H9 (cell line): ENCODE measurements at regions not wholly inside any gene's neighbourhood (a gene's known extent, or its start where the extent isn't known, plus 50 kb on each side); places are given as distances from the start of the nearest gene placed in this dataset.

Source experiments
- DNase-seq: peaks from one replicate; pipeline ENCODE4 v3.0.0-alpha.2; 2017
- H2AFZ ChIP-seq: one replicate; pipeline ENCODE4 v1.6.1; 2013; ENCODE audit warnings: mild to moderate bottlenecking, low read length, control low read depth, moderate library complexity
- H2AK5ac ChIP-seq: 2 replicates; pipeline ENCODE4 v1.6.1; 2013; ENCODE audit warnings: low read length, control low read depth, mixed read lengths; ENCODE audit not compliant: insufficient read length
- H2BK120ac ChIP-seq: one replicate; pipeline ENCODE4 v1.6.1; 2013; ENCODE audit warnings: low read depth, mild to moderate bottlenecking, low read length, control low read depth, inconsistent platforms; ENCODE audit not compliant: poor library complexity, severe bottlenecking
- H2BK12ac ChIP-seq: 2 replicates; pipeline ENCODE4 v1.6.1; 2013; ENCODE audit warnings: low read length, control low read depth, mixed read lengths, low read depth; ENCODE audit not compliant: insufficient read length
- H2BK15ac ChIP-seq: 2 replicates; pipeline ENCODE4 v1.6.1; 2013; ENCODE audit warnings: low read depth, low read length, control low read depth
- H2BK20ac ChIP-seq: one replicate; pipeline ENCODE4 v1.6.1; 2013; ENCODE audit warnings: low read depth, mild to moderate bottlenecking, low read length, control low read depth, inconsistent platforms; ENCODE audit not compliant: poor library complexity, severe bottlenecking
- H2BK5ac ChIP-seq: 2 replicates; pipeline ENCODE4 v1.6.1; 2013; ENCODE audit warnings: low read length, control low read depth, mixed read lengths; ENCODE audit not compliant: insufficient read length
- H3K14ac ChIP-seq: 2 replicates; pipeline ENCODE4 v1.6.1; 2013; ENCODE audit warnings: low read length, control low read depth; ENCODE audit not compliant: insufficient read depth
- H3K18ac ChIP-seq: 2 replicates; pipeline ENCODE4 v1.6.1; 2013; ENCODE audit warnings: low read depth, mild to moderate bottlenecking, mixed read lengths, low read length, control low read depth; ENCODE audit not compliant: insufficient read length
- H3K23ac ChIP-seq: 2 replicates; pipeline ENCODE4 v1.6.1; 2013; ENCODE audit warnings: low read length, control low read depth, mixed read lengths, low read depth; ENCODE audit not compliant: insufficient read length
- H3K23me2 ChIP-seq: 2 replicates; pipeline ENCODE4 v1.6.1; 2013; ENCODE audit warnings: low read depth, mild to moderate bottlenecking, mixed read lengths, low read length, control low read depth; ENCODE audit not compliant: insufficient read length, poor library complexity, severe bottlenecking
- H3K27ac ChIP-seq: 2 replicates; pipeline ENCODE4 v1.5.1; 2013; ENCODE audit warnings: low read length, control low read depth, mixed read lengths, low read depth; ENCODE audit not compliant: insufficient read length
- H3K27me3 ChIP-seq: 2 replicates; pipeline ENCODE4 v1.6.1; 2013; ENCODE audit warnings: low read length, control low read depth, inconsistent platforms; ENCODE audit not compliant: insufficient read depth
- H3K4ac ChIP-seq: 2 replicates; pipeline ENCODE4 v1.6.1; 2013; ENCODE audit warnings: low read depth, mild to moderate bottlenecking, control low read depth, inconsistent platforms, low read length, moderate library complexity
- H3K4me1 ChIP-seq: 2 replicates; pipeline ENCODE4 v1.6.1; 2013; ENCODE audit warnings: low read length, control low read depth, inconsistent platforms; ENCODE audit not compliant: insufficient read depth
- H3K4me2 ChIP-seq: 2 replicates; pipeline ENCODE4 v1.6.1; 2013; ENCODE audit warnings: low read length, control low read depth, mixed read lengths; ENCODE audit not compliant: insufficient read length, insufficient read depth
- H3K56ac ChIP-seq: 2 replicates; pipeline ENCODE4 v1.6.1; 2013; ENCODE audit warnings: low read depth, mild to moderate bottlenecking, mixed read lengths, low read length, control low read depth; ENCODE audit not compliant: insufficient read length
- H3K79me1 ChIP-seq: 2 replicates; pipeline ENCODE4 v1.6.1; 2013; ENCODE audit warnings: low read depth, mild to moderate bottlenecking, moderate library complexity, low read length, control low read depth, inconsistent platforms; ENCODE audit not compliant: insufficient read depth, poor library complexity, severe bottlenecking
- H3K79me2 ChIP-seq: 2 replicates; pipeline ENCODE4 v1.6.1; 2013; ENCODE audit warnings: low read length, control low read depth, inconsistent platforms; ENCODE audit not compliant: insufficient read depth
- H3K9ac ChIP-seq: 2 replicates; pipeline ENCODE4 v1.6.1; 2013; ENCODE audit warnings: low read length, control low read depth, mixed read lengths; ENCODE audit not compliant: insufficient read length; ENCODE audit errors: extremely low read depth
- H3K9me3 ChIP-seq: one replicate; pipeline ENCODE4 v1.6.1; 2013; ENCODE audit warnings: low read depth, low read length, inconsistent platforms; ENCODE audit not compliant: control insufficient read depth
- H3T11ph ChIP-seq: one replicate; pipeline ENCODE4 v1.6.1; 2013; ENCODE audit warnings: mild to moderate bottlenecking, low read length, control low read depth, inconsistent platforms
- H4K20me1 ChIP-seq: one replicate; pipeline ENCODE4 v1.6.1; 2013; ENCODE audit not compliant: control insufficient read depth, insufficient read length, insufficient read depth
- H4K5ac ChIP-seq: 2 replicates; pipeline ENCODE4 v1.6.1; 2013; ENCODE audit warnings: low read depth, mild to moderate bottlenecking, mixed read lengths, low read length, control low read depth; ENCODE audit not compliant: insufficient read length
- H4K8ac ChIP-seq: replicated peaks from 2 replicates; pipeline ENCODE4 v1.6.1; 2013; ENCODE audit warnings: low read length, control low read depth, mixed read lengths, low read depth; ENCODE audit not compliant: insufficient read length
- H4K91ac ChIP-seq: 2 replicates; pipeline ENCODE4 v1.6.1; 2013; ENCODE audit warnings: low read depth, mild to moderate bottlenecking, moderate library complexity, mixed read lengths, low read length, control low read depth; ENCODE audit not compliant: insufficient read length
- H3K27ac Mint-ChIP-seq, 3 experiments: 2 replicates in 2 of 3; 3 replicates in 1 of 3; pipeline ENCODE4 v1.8.0; 2020 to 2021; ENCODE audit warnings: mixed read lengths in 3 of 3, mild to moderate bottlenecking in 1 of 3, moderate library complexity in 1 of 3
- H3K27me3 Mint-ChIP-seq: 2 replicates; pipeline ENCODE4 v1.8.0; 2021; ENCODE audit warnings: low read depth, mild to moderate bottlenecking, moderate library complexity, mixed read lengths
- H3K36me3 Mint-ChIP-seq, 3 experiments: 2 replicates in 2 of 3; 3 replicates in 1 of 3; pipeline ENCODE4 v1.8.0; 2020 to 2021; ENCODE audit warnings: low read depth in 3 of 3, mixed read lengths in 3 of 3; ENCODE audit not compliant: insufficient read depth in 1 of 3
- H3K4me1 Mint-ChIP-seq, 2 experiments: 2 replicates each; pipeline ENCODE4 v1.8.0; 2020; ENCODE audit warnings: mixed read lengths in 2 of 2
- H3K4me3 Mint-ChIP-seq, 2 experiments: 2 replicates in 1 of 2; 3 replicates in 1 of 2; pipeline ENCODE4 v1.8.0; 2020 to 2021; ENCODE audit warnings: mild to moderate bottlenecking in 2 of 2, mixed read lengths in 2 of 2, moderate library complexity in 1 of 2
- H3K9me3 Mint-ChIP-seq, 2 experiments: 2 replicates in 1 of 2; 3 replicates in 1 of 2; pipeline ENCODE4 v1.8.0; 2020; ENCODE audit warnings: mild to moderate bottlenecking in 2 of 2, mixed read lengths in 2 of 2, moderate library complexity in 1 of 2
- WGBS: extraction: QIAGEN DNeasy Blood & Tissue Kit; methylation state at CpG from one replicate; pipeline ENCODE4 v1.1.7; 2013; ENCODE audit warnings: missing lambda C conversion rate, low lambda C conversion rate, mixed read lengths; ENCODE audit not compliant: insufficient read length; ENCODE audit errors: extremely low coverage; 5-methylcytosine and 5-hydroxymethylcytosine counted together
- TF ChIP-seq, protein P1 (sequence below): fragments of 200-600 bp; sonication (generic); conservative IDR thresholded peaks from 3 replicates; pipeline ENCODE4 v1.8.0; 2021; ENCODE audit warnings: antibody characterized with exemption, mild to moderate bottlenecking

DNA sequence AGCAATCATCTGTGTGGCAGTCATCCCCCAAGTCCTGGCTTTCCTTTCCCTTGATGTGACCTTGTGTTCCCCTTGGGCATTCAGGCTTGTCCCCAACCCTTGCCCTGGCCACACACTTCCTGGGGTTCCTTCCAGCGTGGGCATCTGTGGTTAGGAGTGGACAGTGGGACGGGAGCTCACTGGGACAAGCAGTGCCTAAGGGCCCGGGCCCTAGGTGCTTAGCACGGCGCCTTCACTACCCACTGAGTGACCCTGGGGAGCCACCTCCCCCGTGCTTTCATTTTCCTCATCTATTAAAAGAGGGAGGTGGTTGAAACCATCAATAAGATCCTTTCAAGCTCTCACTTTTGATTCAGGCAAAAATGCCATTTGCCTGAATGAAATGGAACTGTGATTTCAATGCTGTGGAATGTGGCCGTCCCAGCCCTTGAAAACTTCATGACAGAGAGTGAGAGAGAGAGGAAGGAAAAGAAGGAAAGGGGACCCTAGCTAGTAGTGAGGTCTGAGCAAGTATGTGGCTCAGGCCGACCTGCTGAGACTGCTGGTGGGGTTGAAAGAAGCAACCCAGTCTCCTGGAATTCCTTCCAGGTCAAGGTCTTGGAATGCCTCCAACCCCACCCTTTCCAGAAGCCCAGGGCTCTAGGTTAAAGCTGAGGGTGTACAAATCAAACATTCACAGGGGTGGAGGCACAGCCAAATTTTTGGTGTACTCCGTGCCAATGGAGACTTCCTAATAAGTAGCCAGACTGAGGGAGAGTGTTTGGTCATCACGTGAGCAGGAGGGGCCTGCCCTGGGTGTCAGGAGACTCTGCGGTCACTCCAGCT is 302.9 kb downstream of the TLE3 start:
- no peak overlapping the region for H4K5ac ChIP-seq
- Mint-ChIP-seq H3K27me3 (peaks cover 2% of the 10 kb centered on the region; the same call in 1 of the 2 replicates), H3K9me3 (peaks cover 0 to 5% of the 10 kb centered on the region in 2 experiments; a peak in 3 of 5 replicates), H3K4me3 (no peak overlapping the region), H3K4me1 (peaks cover 7% of the 10 kb centered on the region in 2 experiments), H3K36me3 (peaks cover 0 to 5% (median 0%) of the 10 kb centered on the region in 3 experiments; a peak in 1 of 7 replicates), H3K27ac (peak overlapping the region in 2 of 3 experiments; percentile 35 to 53; a peak in 3 of 7 replicates)
- H3K27ac ChIP-seq = no peak overlapping the region
- no peak overlapping the region for H4K91ac ChIP-seq
- no peak overlapping the region for H3K9ac ChIP-seq
- peak; percentile 22 for DNase-seq
- no peak overlapping the region for H2BK15ac ChIP-seq
- H3K56ac ChIP-seq = no peak overlapping the region
- no peak overlapping the region for H3K14ac ChIP-seq
- no peaks in the 10 kb centered on the region for H3K27me3 ChIP-seq
- no peak overlapping the region for H3K4ac ChIP-seq
- no peaks in the 10 kb centered on the region; the same call in 1 of the 2 replicates for H3K4me1 ChIP-seq
- TF ChIP-seq, protein P1, sequence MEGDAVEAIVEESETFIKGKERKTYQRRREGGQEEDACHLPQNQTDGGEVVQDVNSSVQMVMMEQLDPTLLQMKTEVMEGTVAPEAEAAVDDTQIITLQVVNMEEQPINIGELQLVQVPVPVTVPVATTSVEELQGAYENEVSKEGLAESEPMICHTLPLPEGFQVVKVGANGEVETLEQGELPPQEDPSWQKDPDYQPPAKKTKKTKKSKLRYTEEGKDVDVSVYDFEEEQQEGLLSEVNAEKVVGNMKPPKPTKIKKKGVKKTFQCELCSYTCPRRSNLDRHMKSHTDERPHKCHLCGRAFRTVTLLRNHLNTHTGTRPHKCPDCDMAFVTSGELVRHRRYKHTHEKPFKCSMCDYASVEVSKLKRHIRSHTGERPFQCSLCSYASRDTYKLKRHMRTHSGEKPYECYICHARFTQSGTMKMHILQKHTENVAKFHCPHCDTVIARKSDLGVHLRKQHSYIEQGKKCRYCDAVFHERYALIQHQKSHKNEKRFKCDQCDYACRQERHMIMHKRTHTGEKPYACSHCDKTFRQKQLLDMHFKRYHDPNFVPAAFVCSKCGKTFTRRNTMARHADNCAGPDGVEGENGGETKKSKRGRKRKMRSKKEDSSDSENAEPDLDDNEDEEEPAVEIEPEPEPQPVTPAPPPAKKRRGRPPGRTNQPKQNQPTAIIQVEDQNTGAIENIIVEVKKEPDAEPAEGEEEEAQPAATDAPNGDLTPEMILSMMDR = no peak
- H2BK20ac ChIP-seq = no peak overlapping the region
- H4K8ac ChIP-seq = no peak overlapping the region
- no CpG with 5 or more reads among the region's 11 CpGs for WGBS
- no peaks in the 10 kb centered on the region for H3K23me2 ChIP-seq
- no peak overlapping the region for H3K4me2 ChIP-seq
- H2BK5ac ChIP-seq = no peak overlapping the region
- H2BK120ac ChIP-seq = no peak overlapping the region
- no peaks in the 10 kb centered on the region for H4K20me1 ChIP-seq
- no peak overlapping the region for H2AK5ac ChIP-seq
- no peak overlapping the region for H3K18ac ChIP-seq
- H3K9me3 ChIP-seq = no peaks in the 10 kb centered on the region
- no peak overlapping the region for H2BK12ac ChIP-seq
- no peaks in the 10 kb centered on the region for H3K79me2 ChIP-seq
- H3K23ac ChIP-seq = no peak overlapping the region
- H3T11ph ChIP-seq = no peak overlapping the region
- H3K79me1 ChIP-seq = no peaks in the 10 kb centered on the region
- H2AFZ ChIP-seq = no peak overlapping the region
